GM12892 (cell line): ENCODE measurements at regions not wholly inside any gene's neighbourhood (a gene's known extent, or its start where the extent isn't known, plus 50 kb on each side); places are given as distances from the start of the nearest gene placed in this dataset.

Source experiments
- POLR2A ChIP-seq: IDR thresholded peaks from 2 replicates; pipeline ENCODE4 v1.6.1; 2011; ENCODE audit warnings: low read depth, low read length, control low read depth
- POLR2AphosphoS5 ChIP-seq: IDR thresholded peaks from 2 replicates; pipeline ENCODE4 v1.6.1; 2011; ENCODE audit warnings: low read depth, low read length, control low read depth
- TAF1 ChIP-seq: IDR thresholded peaks from 2 replicates; pipeline ENCODE4 v1.6.1; 2011; ENCODE audit warnings: low read depth, mild to moderate bottlenecking, control low read depth, low read length, borderline replicate concordance

GRCh38 chr12:111251058-111251730 is 117.7 kb downstream of the PHETA1 start:
- TF ChIP-seq POLR2A (no peak), POLR2AphosphoS5 (no peak), TAF1 (no peak)
